ENCODE measurements at regions not wholly inside any gene's neighbourhood (a gene's known extent, or its start where the extent isn't known, plus 50 kb on each side); places are given as distances from the start of the nearest gene placed in this dataset.
"Not testable (repeated sequence)": the region's sequence is repeated elsewhere in the genome, so short reads cannot be mapped to it uniquely, and the experiment has no call there.

GRCh38 chr18:30676053-30676480 lies 366.5 kb downstream of the DSC3 start:
- DNase-seq (ENCODE audit: low spot score): no peak
- Histone ChIP-seq H3K4me3 (no peak overlapping the region), H3F3A (ENCODE audit: low read depth) (no peaks in the 10 kb centered on the region), H3K4me1 (no peaks in the 10 kb centered on the region), H3K36me3 (no peaks in the 10 kb centered on the region), H3K27ac (no peak overlapping the region), H3K4me2 (no peak overlapping the region), H4K20me1 (ENCODE audit: low read depth) (no peaks in the 10 kb centered on the region), H3K79me2 (ENCODE audit: low read depth) (no peaks in the 10 kb centered on the region), H3K9ac (no peak overlapping the region), H2AFZ (replicated peaks) (peak overlapping the region; percentile 81), H3K9me3 (ENCODE audit: low read depth) (no peaks in the 10 kb centered on the region), H3K27me3 (no peaks in the 10 kb centered on the region)
- Mint-ChIP-seq H3K27ac (no peak overlapping the region), H3K36me3 (no peaks in the 10 kb centered on the region), H3K9me3 (peaks cover 4% of the 10 kb centered on the region), H3K27me3 (ENCODE audit: insufficient read depth, low read depth) (no peaks in the 10 kb centered on the region), H3K4me1 (no peaks in the 10 kb centered on the region), H3K4me3 (no peak overlapping the region)
- TF ChIP-seq EZH2phosphoT487 (IDR thresholded peaks at IDR 0.05) (no peak), CTCF (IDR thresholded peaks at IDR 0.05) (no peak), EZH2 (IDR thresholded peaks at IDR 0.05) (no peak)

- DNase-seq (ENCODE audit: low spot score): no peak
- Mint-ChIP-seq H3K4me1 (no peaks in the 10 kb centered on the region), H3K27me3 (ENCODE audit: insufficient read depth, low read depth) (no peaks in the 10 kb centered on the region), H3K27ac (no peak overlapping the region), H3K9me3 (peaks cover 4% of the 10 kb centered on the region), H3K4me3 (no peak overlapping the region), H3K36me3 (no peaks in the 10 kb centered on the region)
- Histone ChIP-seq H3K9ac (no peak overlapping the region), H3K27me3 (no peaks in the 10 kb centered on the region), H3K27ac (no peak overlapping the region), H2AFZ (replicated peaks) (peak overlapping the region; percentile 81), H4K20me1 (ENCODE audit: low read depth) (no peaks in the 10 kb centered on the region), H3K4me3 (no peak overlapping the region), H3K4me1 (no peaks in the 10 kb centered on the region), H3K79me2 (ENCODE audit: low read depth) (no peaks in the 10 kb centered on the region), H3K4me2 (no peak overlapping the region), H3K9me3 (ENCODE audit: low read depth) (no peaks in the 10 kb centered on the region), H3K36me3 (no peaks in the 10 kb centered on the region), H3F3A (ENCODE audit: low read depth) (no peaks in the 10 kb centered on the region)
- TF ChIP-seq CTCF (IDR thresholded peaks at IDR 0.05): no peak
- no peak for TF ChIP-seq EZH2phosphoT487 (IDR thresholded peaks at IDR 0.05)
- TF ChIP-seq EZH2 (IDR thresholded peaks at IDR 0.05): no peak
Measured at GRCh38 chr18:30675493-30675892, 367.0 kb downstream of the DSC3 start.

GRCh38 chr18:30675072-30675471 lies 367.5 kb downstream of the DSC3 start:
- Mint-ChIP-seq H3K4me1 (no peaks in the 10 kb centered on the region), H3K9me3 (peaks cover 4% of the 10 kb centered on the region), H3K27ac (no peak overlapping the region), H3K36me3 (no peaks in the 10 kb centered on the region), H3K27me3 (ENCODE audit: insufficient read depth, low read depth) (no peaks in the 10 kb centered on the region), H3K4me3 (no peak overlapping the region)
- H3K4me2 ChIP-seq: no peak overlapping the region
- TF ChIP-seq EZH2 (IDR thresholded peaks at IDR 0.05) (no peak), EZH2phosphoT487 (IDR thresholded peaks at IDR 0.05) (no peak)
- no peaks in the 10 kb centered on the region for H3K4me1 ChIP-seq
- no peak overlapping the region for H2AFZ ChIP-seq (replicated peaks)
- no peaks in the 10 kb centered on the region for H3K27me3 ChIP-seq
- DNase-seq (ENCODE audit: low spot score): no peak
- no peaks in the 10 kb centered on the region for H4K20me1 ChIP-seq (ENCODE audit: low read depth)
- H3K4me3 ChIP-seq: no peak overlapping the region
- H3K36me3 ChIP-seq: no peaks in the 10 kb centered on the region
- H3K79me2 ChIP-seq (ENCODE audit: low read depth): no peaks in the 10 kb centered on the region
- no peak overlapping the region for H3K9ac ChIP-seq
- H3K27ac ChIP-seq: no peak overlapping the region
- H3F3A ChIP-seq (ENCODE audit: low read depth): no peaks in the 10 kb centered on the region
- no peaks in the 10 kb centered on the region for H3K9me3 ChIP-seq (ENCODE audit: low read depth)

DNA sequence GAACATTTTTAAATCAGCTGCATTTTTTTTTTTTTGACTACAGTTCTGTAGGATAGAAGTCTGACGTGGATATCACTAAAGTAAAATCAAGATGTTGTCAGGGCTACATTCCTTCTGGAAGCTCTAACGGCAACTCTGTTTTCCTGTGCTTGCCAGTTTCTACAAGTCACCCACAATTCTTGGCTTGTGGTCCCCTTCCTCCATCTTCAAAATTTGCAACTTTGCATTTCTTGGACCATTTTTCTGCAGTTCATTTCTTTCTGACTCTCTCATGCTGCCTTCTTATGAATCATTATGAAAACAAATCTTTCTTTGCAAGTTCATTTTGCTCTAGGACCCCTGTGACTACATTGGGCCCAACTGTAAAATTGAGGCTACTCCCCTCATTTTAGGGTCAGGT lies 367.9 kb downstream of the DSC3 start:
- no peak for DNase-seq (ENCODE audit: low spot score)
- no peak overlapping the region for H3K27ac Mint-ChIP-seq
- Histone ChIP-seq H3K27ac (no peak overlapping the region), H4K20me1 (ENCODE audit: low read depth) (no peaks in the 10 kb centered on the region), H3K4me3 (no peak overlapping the region), H3K4me1 (no peaks in the 10 kb centered on the region), H3K79me2 (ENCODE audit: low read depth) (no peaks in the 10 kb centered on the region), H2AFZ (replicated peaks) (no peak overlapping the region), H3K4me2 (no peak overlapping the region), H3K9ac (no peak overlapping the region), H3K36me3 (no peaks in the 10 kb centered on the region), H3K27me3 (no peaks in the 10 kb centered on the region), H3F3A (ENCODE audit: low read depth) (no peaks in the 10 kb centered on the region), H3K9me3 (ENCODE audit: low read depth) (no peaks in the 10 kb centered on the region)
- H3K4me3 Mint-ChIP-seq: no peak overlapping the region
- no peak for TF ChIP-seq EZH2 (IDR thresholded peaks at IDR 0.05)
- TF ChIP-seq CTCF (IDR thresholded peaks at IDR 0.05): no peak
- no peak for TF ChIP-seq EZH2phosphoT487 (IDR thresholded peaks at IDR 0.05)
- no peaks in the 10 kb centered on the region for H3K4me1 Mint-ChIP-seq
- no peaks in the 10 kb centered on the region for H3K27me3 Mint-ChIP-seq (ENCODE audit: insufficient read depth, low read depth)
- H3K36me3 Mint-ChIP-seq: no peaks in the 10 kb centered on the region
- peaks cover 4% of the 10 kb centered on the region for H3K9me3 Mint-ChIP-seq

GRCh38 chr18:30672439-30672838 lies 370.1 kb downstream of the DSC3 start:
- DNase-seq (ENCODE audit: low spot score); H3K27me3 ChIP-seq; H4K20me1 ChIP-seq (ENCODE audit: low read depth); H3K79me2 ChIP-seq (ENCODE audit: low read depth); H3F3A ChIP-seq (ENCODE audit: low read depth); H3K4me2 ChIP-seq; H3K4me1 ChIP-seq; H3K4me1 Mint-ChIP-seq; H3K4me3 ChIP-seq; H3K4me3 Mint-ChIP-seq; H3K9me3 ChIP-seq (ENCODE audit: low read depth); H3K27me3 Mint-ChIP-seq (ENCODE audit: insufficient read depth, low read depth); H3K36me3 ChIP-seq; H3K27ac ChIP-seq; H3K36me3 Mint-ChIP-seq; H3K9ac ChIP-seq; H3K27ac Mint-ChIP-seq; H2AFZ ChIP-seq (replicated peaks): not testable (repeated sequence)
- peaks cover 10% of the 10 kb centered on the region for H3K9me3 Mint-ChIP-seq
